ENCODE measurements at regions not wholly inside any gene's neighbourhood (a gene's known extent, or its start where the extent isn't known, plus 50 kb on each side); places are given as distances from the start of the nearest gene placed in this dataset.

- H3K4me1 ChIP-seq (ENCODE audit: insufficient read depth, low read length): no peaks in the 10 kb centered on the region
- POLR2A ChIA-PET: no interaction called here
- no peak overlapping the region for H3K9ac ChIP-seq (ENCODE audit: insufficient read depth, low read depth, low read length)
- in situ Hi-C loops (cut with HindIII; ENCODE audit: extremely low pct_ligation_motif_present, low pct_unique_long_range_greater_than_20kb): no loop called here
- intact Hi-C loops (cut with micrococcal nuclease; ENCODE audit: unreplicated experiment): no loop called here
- no peak overlapping the region for H3K4me2 ChIP-seq (ENCODE audit: low read depth, low read length)
- H2AFZ ChIP-seq (ENCODE audit: low read length): no peak overlapping the region
- ATAC-seq (no peak), DNase-seq (ENCODE audit: low spot score) (no peak), FAIRE-seq (no peak)
- no peaks in the 10 kb centered on the region for H3K79me2 ChIP-seq (ENCODE audit: insufficient read depth, low read length)
- no peak overlapping the region for H3K27ac ChIP-seq (ENCODE audit: extremely low read length, insufficient read depth, low read length)
- no peaks in the 10 kb centered on the region for H3K36me3 ChIP-seq (replicated peaks in 1 of 2; ENCODE audit: control insufficient read depth in 1 of 2, insufficient read depth in 2 of 2, low read length in 2 of 2)
- peaks cover 0 to 7% of the 10 kb centered on the region in 2 experiments; a peak in 1 of 5 replicates for H3K27me3 ChIP-seq (ENCODE audit: control insufficient read depth in 1 of 2, insufficient read depth in 2 of 2, low read length in 2 of 2)
- WGBS (ENCODE audit: low lambda C conversion rate): 0% methylated on average over 1 of the region's 1 CpG
- H4K20me1 ChIP-seq (ENCODE audit: insufficient read depth, low read length): no peaks in the 10 kb centered on the region
- no peaks in the 10 kb centered on the region for H3K9me3 ChIP-seq (ENCODE audit: low read length)
- H3K4me3 ChIP-seq (replicated peaks in 1 of 3; ENCODE audit: insufficient read depth in 1 of 3, low read depth in 2 of 3, low read length in 3 of 3): no peak overlapping the region
- TF ChIP-seq ZKSCAN5 (CRISPR knock-in tag; IDR thresholded peaks at IDR 0.05): no peak
- no peak for TF ChIP-seq ZNF460 (CRISPR knock-in tag; IDR thresholded peaks at IDR 0.05; ENCODE audit: borderline replicate concordance)
- TF ChIP-seq CC2D1A (CRISPR knock-in tag; IDR thresholded peaks at IDR 0.05): no peak
- no peak for TF ChIP-seq MLXIP (CRISPR knock-in tag; IDR thresholded peaks at IDR 0.05; ENCODE audit: borderline replicate concordance)
- no peak for TF ChIP-seq SRY (CRISPR knock-in tag; IDR thresholded peaks at IDR 0.05)
- TF ChIP-seq REST (IDR thresholded peaks at IDR 0.05; ENCODE audit: borderline replicate concordance in 1 of 2, low read depth in 1 of 2, low read length in 2 of 2): no peak
- no TSS peak for BruUV-seq (replicated peaks)
- CTCF ChIA-PET (ENCODE audit: low intra/inter-chr PET ratio, low total read pairs): no interaction called here
These were observed 261.3 kb downstream of the TMEM167A start for GRCh38 chr5:82815871-82816270.

All from HepG2 (cell line).